Activated CD4-positive, alpha-beta T cell treated with anti-CD3 and anti-CD28 coated beads, Interleukin-2, amount 10 ng/mL, durations not matched to agents 7 days and 5 days (primary cell): ENCODE measurements at regions not wholly inside any gene's neighbourhood (a gene's known extent, or its start where the extent isn't known, plus 50 kb on each side); places are given as distances from the start of the nearest gene placed in this dataset.

Source experiments
- CTCF ChIA-PET: fragments of 350-600 bp; sonication (Branson Sonifier 250); formaldehyde crosslinking; loops from one replicate; lab custom pipeline; 2021; ENCODE audit warnings: antibody characterized with exemption; lab: Charles Lee
- POLR2A ChIA-PET: fragments of 350-600 bp; sonication (Branson Sonifier 250); formaldehyde crosslinking; loops from one replicate; lab custom pipeline; 2021; ENCODE audit warnings: antibody characterized with exemption; lab: Charles Lee
- DNase-seq: peaks from one replicate; pipeline ENCODE4 v3.0.0-alpha.2; 2020
- H3K27ac Mint-ChIP-seq: one replicate; pipeline ENCODE4 v1.8.0; 2021; ENCODE audit warnings: mild to moderate bottlenecking, moderate library complexity, mixed read lengths
- H3K27me3 Mint-ChIP-seq: one replicate; pipeline ENCODE4 v1.8.0; 2021; ENCODE audit warnings: mixed read lengths
- H3K36me3 Mint-ChIP-seq: one replicate; pipeline ENCODE4 v1.8.0; 2021; ENCODE audit warnings: low read depth, mixed read lengths
- H3K4me1 Mint-ChIP-seq: one replicate; pipeline ENCODE4 v1.8.0; 2021; ENCODE audit warnings: mixed read lengths
- H3K4me3 Mint-ChIP-seq: one replicate; pipeline ENCODE4 v1.8.0; 2021; ENCODE audit warnings: mild to moderate bottlenecking, moderate library complexity, mixed read lengths
- H3K9me3 Mint-ChIP-seq: one replicate; pipeline ENCODE4 v1.8.0; 2021; ENCODE audit warnings: mixed read lengths

DNA sequence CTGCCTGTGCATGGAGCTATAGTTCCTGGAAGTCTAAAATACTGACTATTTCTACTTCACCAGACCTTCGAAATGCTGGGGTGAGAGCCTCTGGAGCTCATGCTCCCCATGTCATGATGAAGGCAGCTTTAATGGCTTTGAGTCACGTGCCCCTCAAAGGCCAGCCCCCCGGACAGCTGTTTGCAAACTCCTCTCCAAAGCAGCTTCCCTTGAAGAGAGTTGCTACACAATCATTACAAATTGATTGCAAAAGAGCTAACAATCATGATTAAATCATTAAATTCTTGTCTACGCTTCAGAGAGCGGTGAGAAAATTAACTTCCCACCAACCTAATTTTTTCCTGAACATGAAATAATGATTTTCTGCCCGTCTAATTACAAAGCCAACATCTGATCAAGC lies 134.8 kb upstream of the IRX6 start:
- H3K27ac Mint-ChIP-seq: no peak overlapping the region
- no peak for DNase-seq
- no peak overlapping the region for H3K4me3 Mint-ChIP-seq
- H3K9me3 Mint-ChIP-seq: no peaks in the 10 kb centered on the region
- ChIA-PET POLR2A (no interaction called here), CTCF (no interaction called here)
- no peaks in the 10 kb centered on the region for H3K36me3 Mint-ChIP-seq
- peaks cover 9% of the 10 kb centered on the region for H3K27me3 Mint-ChIP-seq
- no peaks in the 10 kb centered on the region for H3K4me1 Mint-ChIP-seq

- ChIA-PET POLR2A (no interaction called here), CTCF (no interaction called here)
- no peak for DNase-seq
- H3K27me3 Mint-ChIP-seq: peaks cover 9% of the 10 kb centered on the region
- no peaks in the 10 kb centered on the region for H3K4me1 Mint-ChIP-seq
- no peak overlapping the region for H3K27ac Mint-ChIP-seq
- no peaks in the 10 kb centered on the region for H3K9me3 Mint-ChIP-seq
- no peaks in the 10 kb centered on the region for H3K36me3 Mint-ChIP-seq
- no peak overlapping the region for H3K4me3 Mint-ChIP-seq
Observed at GRCh38 chr16:55189682-55190636, 134.0 kb upstream of the IRX6 start.

DNA sequence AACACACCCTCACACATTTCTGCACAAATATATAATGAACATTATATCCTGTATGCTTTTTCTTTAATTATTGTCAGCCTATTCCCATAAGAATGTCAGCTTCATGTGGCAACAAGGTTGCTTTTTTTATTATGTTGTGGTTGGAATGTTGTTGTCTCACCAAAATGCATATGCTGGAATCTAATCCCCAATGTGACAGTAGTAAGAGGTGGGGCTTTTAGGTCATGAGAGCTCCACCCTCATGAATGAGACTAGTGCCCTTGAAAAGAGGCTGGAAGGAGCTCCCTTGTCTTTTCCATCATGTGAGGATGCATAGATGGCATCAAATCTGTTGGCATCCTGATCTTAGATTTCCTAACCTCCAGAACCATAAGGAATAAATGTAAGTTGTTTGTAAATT lies 131.3 kb upstream of the IRX6 start:
- H3K4me1 Mint-ChIP-seq: no peaks in the 10 kb centered on the region
- H3K36me3 Mint-ChIP-seq: no peaks in the 10 kb centered on the region
- H3K27ac Mint-ChIP-seq: no peak overlapping the region
- H3K9me3 Mint-ChIP-seq: no peaks in the 10 kb centered on the region
- no peak for DNase-seq
- ChIA-PET POLR2A (no interaction called here), CTCF (no interaction called here)
- no peak overlapping the region for H3K4me3 Mint-ChIP-seq
- H3K27me3 Mint-ChIP-seq: peaks cover 9% of the 10 kb centered on the region

DNA sequence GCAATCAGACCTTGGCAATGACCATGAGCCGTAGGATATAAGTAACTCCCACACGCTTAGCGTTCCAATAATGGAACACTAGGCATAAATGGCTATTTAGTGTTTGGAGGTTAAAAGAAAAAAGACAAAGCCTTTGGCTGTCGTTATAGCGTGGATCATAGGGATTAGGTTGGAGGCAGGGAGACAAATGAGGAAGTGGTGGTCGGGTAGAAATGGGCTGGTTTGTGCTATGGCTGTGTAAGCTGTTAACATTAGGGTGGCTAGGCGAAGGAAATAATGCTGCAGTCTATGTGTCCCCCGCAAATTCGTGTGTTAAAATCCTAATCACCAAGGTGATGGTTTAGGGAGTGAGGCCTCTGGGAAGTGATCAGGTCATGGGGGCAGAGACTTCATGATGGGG lies 120.4 kb upstream of the IRX6 start:
- no peak for DNase-seq
- no peak overlapping the region for H3K4me3 Mint-ChIP-seq
- no peak overlapping the region for H3K27ac Mint-ChIP-seq
- CTCF ChIA-PET: interaction anchor here (0.6 kb wide), 1 partner anchor 8 kb away, joined by 3 read pairs; no protein-coding TSS in a partner anchor
- H3K4me1 Mint-ChIP-seq: no peaks in the 10 kb centered on the region
- POLR2A ChIA-PET: no interaction called here
- no peaks in the 10 kb centered on the region for H3K27me3 Mint-ChIP-seq
- no peaks in the 10 kb centered on the region for H3K9me3 Mint-ChIP-seq
- H3K36me3 Mint-ChIP-seq: no peaks in the 10 kb centered on the region

GRCh38 chr16:55204069-55204468 lies 119.9 kb upstream of the IRX6 start:
- POLR2A ChIA-PET: no interaction called here
- DNase-seq: no peak
- CTCF ChIA-PET: no interaction called here

GRCh38 chr16:55204923-55205322 lies 119.1 kb upstream of the IRX6 start:
- Mint-ChIP-seq H3K4me1 (no peaks in the 10 kb centered on the region), H3K9me3 (no peaks in the 10 kb centered on the region), H3K36me3 (no peaks in the 10 kb centered on the region), H3K27me3 (no peaks in the 10 kb centered on the region), H3K4me3 (no peak overlapping the region), H3K27ac (no peak overlapping the region)
- ChIA-PET POLR2A (no interaction called here), CTCF (no interaction called here)
- DNase-seq: no peak

More at GRCh38 chr16:55204069-55204468, 119.9 kb upstream of the IRX6 start:
- H3K36me3 Mint-ChIP-seq: no peaks in the 10 kb centered on the region
- no peak overlapping the region for H3K4me3 Mint-ChIP-seq
- H3K9me3 Mint-ChIP-seq: no peaks in the 10 kb centered on the region
- no peak overlapping the region for H3K27ac Mint-ChIP-seq
- no peaks in the 10 kb centered on the region for H3K4me1 Mint-ChIP-seq
- no peaks in the 10 kb centered on the region for H3K27me3 Mint-ChIP-seq

GRCh38 chr16:55207693-55208428 lies 116.1 kb upstream of the IRX6 start:
- DNase-seq: no peak
- no peaks in the 10 kb centered on the region for H3K4me1 Mint-ChIP-seq
- H3K27me3 Mint-ChIP-seq: no peaks in the 10 kb centered on the region
- CTCF ChIA-PET: no interaction called here
- POLR2A ChIA-PET: no interaction called here
- no peaks in the 10 kb centered on the region for H3K9me3 Mint-ChIP-seq
- H3K4me3 Mint-ChIP-seq: no peak overlapping the region
- H3K27ac Mint-ChIP-seq: no peak overlapping the region
- no peaks in the 10 kb centered on the region for H3K36me3 Mint-ChIP-seq

- no peak overlapping the region for H3K27ac Mint-ChIP-seq
- POLR2A ChIA-PET: no interaction called here
Observed at GRCh38 chr16:55209626-55210025, 114.4 kb upstream of the IRX6 start.

GRCh38 chr16:55212791-55213190 lies 111.2 kb upstream of the IRX6 start:
- no peaks in the 10 kb centered on the region for H3K27me3 Mint-ChIP-seq
- H3K36me3 Mint-ChIP-seq: no peaks in the 10 kb centered on the region
- H3K4me3 Mint-ChIP-seq: no peak overlapping the region
- H3K9me3 Mint-ChIP-seq: no peaks in the 10 kb centered on the region
- ChIA-PET CTCF (no interaction called here), POLR2A (no interaction called here)
- H3K27ac Mint-ChIP-seq: no peak overlapping the region
- DNase-seq: no peak
- H3K4me1 Mint-ChIP-seq: no peaks in the 10 kb centered on the region

More at GRCh38 chr16:55209626-55210025, 114.4 kb upstream of the IRX6 start:
- no peaks in the 10 kb centered on the region for H3K36me3 Mint-ChIP-seq
- no peaks in the 10 kb centered on the region for H3K4me1 Mint-ChIP-seq
- CTCF ChIA-PET: no interaction called here
- no peak for DNase-seq
- no peaks in the 10 kb centered on the region for H3K9me3 Mint-ChIP-seq
- H3K27me3 Mint-ChIP-seq: no peaks in the 10 kb centered on the region
- H3K4me3 Mint-ChIP-seq: no peak overlapping the region

- H3K4me1 Mint-ChIP-seq: no peaks in the 10 kb centered on the region
- no peak for DNase-seq
- H3K36me3 Mint-ChIP-seq: no peaks in the 10 kb centered on the region
- H3K27ac Mint-ChIP-seq: no peak overlapping the region
- ChIA-PET CTCF (no interaction called here), POLR2A (no interaction called here)
- H3K27me3 Mint-ChIP-seq: no peaks in the 10 kb centered on the region
- H3K4me3 Mint-ChIP-seq: no peak overlapping the region
- H3K9me3 Mint-ChIP-seq: no peaks in the 10 kb centered on the region
Observed at GRCh38 chr16:55214412-55214811, 109.6 kb upstream of the IRX6 start.

DNA sequence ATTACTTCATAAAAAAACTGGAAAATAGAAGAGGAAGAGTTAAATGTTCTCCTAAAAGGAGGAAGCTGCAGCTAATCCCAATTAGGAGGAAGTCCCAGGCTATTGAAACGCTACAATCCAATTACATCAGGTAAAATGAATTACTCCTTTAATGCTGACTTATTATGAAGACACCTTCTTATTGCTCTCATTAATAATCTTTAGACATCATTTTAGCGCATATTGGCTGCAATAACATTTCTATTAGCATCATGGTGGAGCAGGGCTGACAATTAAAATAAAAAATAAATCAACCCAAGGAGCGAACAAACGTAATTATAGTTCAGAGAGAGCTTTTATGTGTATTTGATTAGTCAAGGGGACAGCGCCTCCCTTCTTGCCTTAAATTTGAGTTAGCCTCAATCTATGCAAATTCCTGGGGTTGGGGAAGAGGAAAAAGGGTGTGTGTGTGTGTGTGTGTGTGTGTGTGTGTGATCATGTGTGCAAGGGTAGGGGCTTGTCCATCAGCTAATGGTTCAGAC lies 109.0 kb upstream of the IRX6 start:
- Mint-ChIP-seq H3K27me3 (no peaks in the 10 kb centered on the region), H3K9me3 (no peaks in the 10 kb centered on the region), H3K36me3 (no peaks in the 10 kb centered on the region), H3K4me1 (no peaks in the 10 kb centered on the region), H3K4me3 (no peak overlapping the region), H3K27ac (no peak overlapping the region)
- ChIA-PET POLR2A (no interaction called here), CTCF (interaction anchor here (0.6 kb wide), 1 partner anchor 666 kb away, joined by 3 read pairs; no protein-coding TSS in a partner anchor)
- DNase-seq: no peak

GRCh38 chr16:55217392-55217791 lies 106.6 kb upstream of the IRX6 start:
- CTCF ChIA-PET: no interaction called here
- no peaks in the 10 kb centered on the region for H3K27me3 Mint-ChIP-seq
- H3K9me3 Mint-ChIP-seq: no peaks in the 10 kb centered on the region
- POLR2A ChIA-PET: no interaction called here
- H3K36me3 Mint-ChIP-seq: no peaks in the 10 kb centered on the region
- DNase-seq: no peak
- H3K4me1 Mint-ChIP-seq: no peaks in the 10 kb centered on the region
- H3K27ac Mint-ChIP-seq: no peak overlapping the region
- no peak overlapping the region for H3K4me3 Mint-ChIP-seq

DNA sequence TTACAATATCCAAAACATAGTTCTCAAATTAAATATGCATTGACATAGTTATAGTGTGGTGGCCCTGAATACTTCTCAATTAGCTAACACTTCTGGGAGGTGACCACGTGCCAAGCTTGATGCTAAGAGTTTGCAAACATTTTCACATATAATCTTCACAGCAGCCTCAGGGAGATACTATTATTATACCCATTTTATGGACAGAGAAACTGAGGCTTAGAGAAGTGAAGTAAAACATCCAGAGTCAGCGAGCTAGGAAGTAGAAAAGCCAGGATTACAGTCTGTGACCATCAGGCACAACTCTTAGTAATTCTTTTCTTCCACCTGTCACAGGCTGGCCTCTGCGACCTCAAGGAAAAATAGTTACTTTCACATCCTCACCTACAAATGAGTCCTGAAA lies 102.2 kb upstream of the IRX6 start:
- Mint-ChIP-seq H3K9me3 (peaks cover 8% of the 10 kb centered on the region), H3K27me3 (no peaks in the 10 kb centered on the region), H3K4me1 (no peaks in the 10 kb centered on the region), H3K4me3 (no peak overlapping the region), H3K36me3 (no peaks in the 10 kb centered on the region), H3K27ac (no peak overlapping the region)
- DNase-seq: no peak
- ChIA-PET CTCF (no interaction called here), POLR2A (no interaction called here)
